Adrenal gland (tissue), 9 donors: ENCODE measurements at regions not wholly inside any gene's neighbourhood (a gene's known extent, or its start where the extent isn't known, plus 50 kb on each side); places are given as distances from the start of the nearest gene placed in this dataset.
A peak's percentile ranks its signal among the peaks of the same experiment; 100 is the strongest.

Source experiments
- DNase-seq, 7 donors: peaks; one replicate each; pipeline ENCODE4 v3.0.0-alpha.2; 2019 to 2020
- H3K27ac ChIP-seq, 5 donors: fragments of 200-600 bp; sonication (generic) in 4 of 5; 1 replicate in 3 of 5; 2 replicates in 2 of 5; pipeline versions ENCODE4 v1.5.1 to v1.8.0; 2016 to 2020; ENCODE audit warnings: mild to moderate bottlenecking in 1 of 5
- H3K27me3 ChIP-seq: fragments of 200-600 bp; 2 replicates; pipeline ENCODE4 v1.8.0; 2021
- H3K36me3 ChIP-seq, 2 donors: fragments of 200-600 bp; replicated peaks in 1 of 2; 1 replicate in 1 of 2; 2 replicates in 1 of 2; pipeline versions ENCODE4 v1.5.1 to v1.8.0; 2018 to 2022
- H3K4me1 ChIP-seq, 2 donors: fragments of 200-600 bp; replicated peaks in 1 of 2; 1 replicate in 1 of 2; 2 replicates in 1 of 2; pipeline versions ENCODE4 v1.5.1 to v1.8.0; 2018 to 2021
- H3K4me3 ChIP-seq, 4 donors: fragments of 200-600 bp; sonication (generic) in 3 of 4; one replicate each; pipeline ENCODE4 v1.5.1; 2016 to 2018
- H3K9me3 ChIP-seq, 3 donors: fragments of 200-600 bp; sonication (generic) in 1 of 3; replicated peaks in 1 of 3; 1 replicate in 2 of 3; 2 replicates in 1 of 3; pipeline versions ENCODE4 v1.5.1 to v1.8.0; 2016 to 2021
- POLR2A ChIP-seq, 2 donors: fragments of 450-650 bp; IDR thresholded peaks; one replicate each; pipeline ENCODE4 v1.6.1; 2017; ENCODE audit warnings: antibody characterized with exemption in 2 of 2, mild to moderate bottlenecking in 2 of 2, moderate library complexity in 1 of 2
- WGBS, 4 donors: extraction: QIAGEN DNeasy Blood & Tissue Kit in 2 of 4; methylation state at CpG; one replicate each; pipeline versions ENCODE4 v1.1.5 to v1.1.7; 2013 to 2017; 5-methylcytosine and 5-hydroxymethylcytosine counted together
- intact Hi-C, 2 donors: fragments of 100-400 bp; cut with DNase I; formaldehyde crosslinking; loops; one replicate each; pipeline versions ENCODE4 v1.14.1 to v1.15.0; 2022 to 2023
- TF ChIP-seq, protein P1 (sequence below), 6 experiments: fragments of 450-650 bp in 4 of 6; fragments of 200-600 bp in 2 of 6; sonication (generic) in 1 of 6; IDR thresholded peaks; 1 replicate in 5 of 6; 2 replicates in 1 of 6; pipeline versions ENCODE4 v1.5.1 to v1.8.0; 2016 to 2021; ENCODE audit warnings: antibody characterized with exemption in 6 of 6, mild to moderate bottlenecking in 2 of 6, moderate library complexity in 1 of 6
- donor health status: healthy with polysubstance abuse.
- donor health status: Bipolar disorder and iron deficiency.
- donor health status: DM: yes; HTN: yes; CAD: no.
- donor health status: DM: no; HTN: no; CAD: no.
- donor health status: DM: no; HTN: no; CAD: no.

- no peak for DNase-seq
- no peaks in the 10 kb centered on the region for H3K27me3 ChIP-seq
- H3K36me3 ChIP-seq, result no peaks in the 10 kb centered on the region
- TF ChIP-seq, protein P1, sequence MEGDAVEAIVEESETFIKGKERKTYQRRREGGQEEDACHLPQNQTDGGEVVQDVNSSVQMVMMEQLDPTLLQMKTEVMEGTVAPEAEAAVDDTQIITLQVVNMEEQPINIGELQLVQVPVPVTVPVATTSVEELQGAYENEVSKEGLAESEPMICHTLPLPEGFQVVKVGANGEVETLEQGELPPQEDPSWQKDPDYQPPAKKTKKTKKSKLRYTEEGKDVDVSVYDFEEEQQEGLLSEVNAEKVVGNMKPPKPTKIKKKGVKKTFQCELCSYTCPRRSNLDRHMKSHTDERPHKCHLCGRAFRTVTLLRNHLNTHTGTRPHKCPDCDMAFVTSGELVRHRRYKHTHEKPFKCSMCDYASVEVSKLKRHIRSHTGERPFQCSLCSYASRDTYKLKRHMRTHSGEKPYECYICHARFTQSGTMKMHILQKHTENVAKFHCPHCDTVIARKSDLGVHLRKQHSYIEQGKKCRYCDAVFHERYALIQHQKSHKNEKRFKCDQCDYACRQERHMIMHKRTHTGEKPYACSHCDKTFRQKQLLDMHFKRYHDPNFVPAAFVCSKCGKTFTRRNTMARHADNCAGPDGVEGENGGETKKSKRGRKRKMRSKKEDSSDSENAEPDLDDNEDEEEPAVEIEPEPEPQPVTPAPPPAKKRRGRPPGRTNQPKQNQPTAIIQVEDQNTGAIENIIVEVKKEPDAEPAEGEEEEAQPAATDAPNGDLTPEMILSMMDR (IDR thresholded peaks at IDR 0.05), result no peak
- no peak for TF ChIP-seq POLR2A (IDR thresholded peaks at IDR 0.05)
- intact Hi-C loops, result no loop called here
- H3K27ac ChIP-seq, result peak overlapping the region in 2 of 5 donors; percentile 13 to 33
- whole genome bisulfite sequencing, 4 donors, result 62 to 80% (median 71%) methylated on average over 2 of the region's 2 CpGs
- H3K4me3 ChIP-seq, result no peak overlapping the region
- no peaks in the 10 kb centered on the region for H3K4me1 ChIP-seq
- peaks cover 0 to 7% (median 0%) of the 10 kb centered on the region in 3 donors for H3K9me3 ChIP-seq
Measured at GRCh38 chr2:12861344-12861930, 144.7 kb downstream of the TRIB2 start.

- Histone ChIP-seq H3K9me3 (peaks cover 0 to 7% (median 0%) of the 10 kb centered on the region in 3 donors), H3K27ac (no peak overlapping the region), H3K4me1 (no peaks in the 10 kb centered on the region), H3K27me3 (no peaks in the 10 kb centered on the region), H3K36me3 (no peaks in the 10 kb centered on the region), H3K4me3 (no peak overlapping the region)
- TF ChIP-seq, protein P1 (IDR thresholded peaks at IDR 0.05), result no peak
- TF ChIP-seq POLR2A (IDR thresholded peaks at IDR 0.05), result no peak
- intact Hi-C loops, result no loop called here
- no peak for DNase-seq
Measured at GRCh38 chr2:12862541-12862940, 145.8 kb downstream of the TRIB2 start.

DNA sequence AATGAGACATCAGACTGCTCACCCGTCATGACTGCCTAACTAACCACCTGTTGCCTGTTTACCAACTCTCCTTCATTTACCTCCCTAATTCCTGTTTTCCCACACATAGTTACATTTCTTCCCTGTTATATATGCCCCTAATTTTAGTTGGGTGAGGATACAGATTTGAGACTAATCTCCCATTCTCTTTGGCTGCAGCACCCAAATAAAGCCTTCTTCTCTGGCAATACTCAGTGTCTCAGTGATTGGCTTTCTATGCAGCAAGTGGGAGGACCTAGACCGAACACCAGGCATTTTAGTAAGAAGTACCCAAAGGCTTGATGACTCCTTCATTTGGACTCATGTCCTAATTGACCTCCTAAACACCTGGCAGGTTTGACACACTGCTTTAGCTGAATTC is 147.2 kb downstream of the TRIB2 start:
- TF ChIP-seq, protein P1 (IDR thresholded peaks at IDR 0.05), result no peak
- TF ChIP-seq POLR2A (IDR thresholded peaks at IDR 0.05), result no peak
- no peaks in the 10 kb centered on the region for H3K27me3 ChIP-seq
- H3K36me3 ChIP-seq, result no peaks in the 10 kb centered on the region
- H3K4me3 ChIP-seq, result no peak overlapping the region
- no peak for DNase-seq
- H3K4me1 ChIP-seq, result no peaks in the 10 kb centered on the region
- no peak overlapping the region for H3K27ac ChIP-seq
- intact Hi-C loops, result no loop called here
- WGBS, 4 donors, result 80 to 96% (median 90%) methylated on average over 2 of the region's 2 CpGs
- peaks cover 0 to 7% (median 0%) of the 10 kb centered on the region in 3 donors for H3K9me3 ChIP-seq

DNA sequence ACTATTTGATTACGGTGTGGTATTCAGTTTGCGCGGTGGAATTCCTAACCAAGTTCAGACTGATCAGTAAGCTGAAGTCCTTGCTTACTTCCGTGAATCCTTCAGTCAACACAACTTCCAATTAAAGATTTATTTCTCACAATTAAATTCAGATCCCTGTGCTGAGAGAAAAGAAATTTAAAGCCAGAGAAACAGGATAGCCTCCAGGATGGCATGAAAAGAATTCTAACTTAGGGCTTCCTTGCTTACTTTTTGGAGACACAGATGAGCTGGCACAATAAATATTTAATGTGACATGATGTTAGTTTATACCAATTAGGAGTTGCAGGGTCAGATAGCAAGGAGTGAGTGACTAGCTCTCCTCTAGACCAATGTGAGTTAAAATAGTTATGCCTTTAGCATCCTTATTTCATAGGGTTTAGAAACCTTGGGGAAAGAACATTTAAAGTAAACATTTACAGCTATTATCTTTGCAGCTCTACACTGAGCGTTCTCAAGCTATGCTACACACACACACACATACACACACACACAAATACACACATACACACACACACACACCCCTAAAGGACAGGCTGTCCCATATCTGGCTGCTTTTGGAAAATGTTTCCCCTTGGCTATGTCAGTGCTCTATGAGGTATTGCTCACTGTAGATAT is 151.0 kb downstream of the TRIB2 start:
- no peaks in the 10 kb centered on the region for H3K36me3 ChIP-seq
- no peak for DNase-seq
- no peaks in the 10 kb centered on the region for H3K27me3 ChIP-seq
- intact Hi-C loops, result no loop called here
- H3K4me3 ChIP-seq, result no peak overlapping the region
- peaks cover 0 to 7% (median 0%) of the 10 kb centered on the region in 3 donors for H3K9me3 ChIP-seq
- no peak overlapping the region for H3K27ac ChIP-seq
- 85 to 89% (median 88%) methylated on average over 5 of the region's 5 CpGs for WGBS, 4 donors
- H3K4me1 ChIP-seq, result no peaks in the 10 kb centered on the region
- TF ChIP-seq, protein P1 (IDR thresholded peaks at IDR 0.05), result no peak
- no peak for TF ChIP-seq POLR2A (IDR thresholded peaks at IDR 0.05)
